SH-SY5Y (cell line): ENCODE measurements at regions not wholly inside any gene's neighbourhood (a gene's known extent, or its start where the extent isn't known, plus 50 kb on each side); places are given as distances from the start of the nearest gene placed in this dataset.

Source experiments
- GATA2 ChIP-seq: IDR thresholded peaks from 2 replicates; pipeline ENCODE4 v1.6.1; 2011; ENCODE audit warnings: mild to moderate bottlenecking, low read depth, low read length
- GATA3 ChIP-seq: IDR thresholded peaks from 2 replicates; pipeline ENCODE4 v1.6.1; 2011; ENCODE audit warnings: low read depth, mild to moderate bottlenecking, low read length, moderate library complexity

- TF ChIP-seq GATA3 (no peak), GATA2 (no peak)
Observed at GRCh38 chr1:218916720-218917119, 257.0 kb upstream of the LYPLAL1 start.
